ENCODE measurements at regions not wholly inside any gene's neighbourhood (a gene's known extent, or its start where the extent isn't known, plus 50 kb on each side); places are given as distances from the start of the nearest gene placed in this dataset.

- TF ChIP-seq POLR2AphosphoS5 (IDR thresholded peaks at IDR 0.05): no peak
- TF ChIP-seq CTCF (IDR thresholded peaks at IDR 0.05): no peak
- TF ChIP-seq POLR2A (IDR thresholded peaks at IDR 0.05): no peak
- no peak for TF ChIP-seq EP300 (IDR thresholded peaks at IDR 0.05)
- no peak overlapping the region for H3K27ac ChIP-seq
- H3K9me3 ChIP-seq: no peaks in the 10 kb centered on the region
- H3K4me1 ChIP-seq: no peaks in the 10 kb centered on the region
- 73% methylated on average over 9 of the region's 9 CpGs for WGBS
- H3K27me3 ChIP-seq: no peaks in the 10 kb centered on the region
- no peaks in the 10 kb centered on the region for H3K36me3 ChIP-seq
- no peak overlapping the region for H3K4me3 ChIP-seq
- DNase-seq (ENCODE audit: low spot score in 2 of 2): no peak
Observed at GRCh38 chr6:163984124-163984936, 569.8 kb downstream of the QKI start.

- Histone ChIP-seq H3K36me3 (no peaks in the 10 kb centered on the region), H3K9me3 (no peaks in the 10 kb centered on the region), H3K4me3 (no peak overlapping the region), H3K27me3 (no peaks in the 10 kb centered on the region), H3K4me1 (no peaks in the 10 kb centered on the region), H3K27ac (no peak overlapping the region)
- DNase-seq (ENCODE audit: low spot score in 2 of 2): no peak
- TF ChIP-seq CTCF (IDR thresholded peaks at IDR 0.05) (no peak), POLR2A (IDR thresholded peaks at IDR 0.05) (no peak), EP300 (IDR thresholded peaks at IDR 0.05) (no peak), POLR2AphosphoS5 (IDR thresholded peaks at IDR 0.05) (no peak)
- 51% methylated on average over 10 of the region's 10 CpGs for WGBS
Observed at GRCh38 chr6:163983679-163984078, 569.2 kb downstream of the QKI start.

- no peaks in the 10 kb centered on the region for H3K27me3 ChIP-seq
- WGBS: 61% methylated on average over 2 of the region's 2 CpGs
- H3K27ac ChIP-seq: no peak overlapping the region
- DNase-seq (ENCODE audit: low spot score in 2 of 2): no peak
- H3K9me3 ChIP-seq: no peaks in the 10 kb centered on the region
- TF ChIP-seq CTCF (IDR thresholded peaks at IDR 0.05): no peak
- H3K4me3 ChIP-seq: no peak overlapping the region
- H3K36me3 ChIP-seq: no peaks in the 10 kb centered on the region
- H3K4me1 ChIP-seq: no peaks in the 10 kb centered on the region
Observed at GRCh38 chr6:163974322-163974721, 559.8 kb downstream of the QKI start.

- H3K27ac ChIP-seq: no peak overlapping the region
- no peaks in the 10 kb centered on the region for H3K4me1 ChIP-seq
- H3K27me3 ChIP-seq: no peaks in the 10 kb centered on the region
- no peak overlapping the region for H3K4me3 ChIP-seq
- no peaks in the 10 kb centered on the region for H3K9me3 ChIP-seq
- TF ChIP-seq CTCF (IDR thresholded peaks at IDR 0.05): no peak
- no peak for TF ChIP-seq POLR2AphosphoS5 (IDR thresholded peaks at IDR 0.05)
- TF ChIP-seq EP300 (IDR thresholded peaks at IDR 0.05): no peak
- TF ChIP-seq POLR2A (IDR thresholded peaks at IDR 0.05): no peak
- WGBS: 95% methylated on average over 59 of the region's 59 CpGs
- H3K36me3 ChIP-seq: no peaks in the 10 kb centered on the region
- DNase-seq (ENCODE audit: low spot score in 2 of 2): no peak
Observed at GRCh38 chr6:163971841-163972838, 557.6 kb downstream of the QKI start.
